ENCODE measurements at regions not wholly inside any gene's neighbourhood (a gene's known extent, or its start where the extent isn't known, plus 50 kb on each side); places are given as distances from the start of the nearest gene placed in this dataset.

- TF ChIP-seq EGR1 (IDR thresholded peaks at IDR 0.05; ENCODE audit: low read depth) (no peak), CTCF (IDR thresholded peaks at IDR 0.05 in 2 of 3, conservative IDR thresholded peaks at IDR 0.05 in 1 of 3; ENCODE audit: borderline replicate concordance in 1 of 3, insufficient read depth in 1 of 3, low read depth in 2 of 3, low read length in 2 of 3) (no peak), JUND (IDR thresholded peaks at IDR 0.05) (no peak), ZNF274 (IDR thresholded peaks at IDR 0.05; ENCODE audit: low read depth, low read length) (no peak), ELF1 (IDR thresholded peaks at IDR 0.05; ENCODE audit: borderline replicate concordance, low read depth) (no peak), ZFX (IDR thresholded peaks at IDR 0.05) (no peak), CEBPB (IDR thresholded peaks at IDR 0.05; ENCODE audit: low read depth) (no peak), TCF7L2 (IDR thresholded peaks at IDR 0.05; ENCODE audit: borderline replicate concordance, extremely low read depth, insufficient read depth, insufficient read length) (no peak), YY1 (IDR thresholded peaks at IDR 0.05; ENCODE audit: extremely low read depth, insufficient replicate concordance, low read depth, low read length) (no peak)
- TF ChIP-seq, protein P1, sequence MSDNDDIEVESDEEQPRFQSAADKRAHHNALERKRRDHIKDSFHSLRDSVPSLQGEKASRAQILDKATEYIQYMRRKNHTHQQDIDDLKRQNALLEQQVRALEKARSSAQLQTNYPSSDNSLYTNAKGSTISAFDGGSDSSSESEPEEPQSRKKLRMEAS (IDR thresholded peaks at IDR 0.05) = no peak
- TF ChIP-seq, protein P2, sequence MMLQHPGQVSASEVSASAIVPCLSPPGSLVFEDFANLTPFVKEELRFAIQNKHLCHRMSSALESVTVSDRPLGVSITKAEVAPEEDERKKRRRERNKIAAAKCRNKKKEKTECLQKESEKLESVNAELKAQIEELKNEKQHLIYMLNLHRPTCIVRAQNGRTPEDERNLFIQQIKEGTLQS (IDR thresholded peaks at IDR 0.05) = no peak
- POLR2A ChIA-PET = no interaction called here
- no peaks in the 10 kb centered on the region for H3K79me2 ChIP-seq (ENCODE audit: insufficient read depth, low read length)
- H3K9me3 ChIP-seq (ENCODE audit: control insufficient read depth in 1 of 2, insufficient read depth in 1 of 2, low read depth in 1 of 2, low read length in 2 of 2) = no peaks in the 10 kb centered on the region
- no peaks in the 10 kb centered on the region for H4K20me1 ChIP-seq (ENCODE audit: insufficient read depth)
- H3K9ac ChIP-seq (ENCODE audit: low read length) = no peak overlapping the region
- intact Hi-C loops (cut with micrococcal nuclease) = no loop called here
- DNase-seq (ENCODE audit: low read depth, low spot score) (no peak), ATAC-seq (no peak)
- H3K4me3 ChIP-seq (replicated peaks in 1 of 2; ENCODE audit: low read depth in 1 of 2, low read length in 2 of 2) = no peak overlapping the region
- no peaks in the 10 kb centered on the region for H3K4me1 ChIP-seq (ENCODE audit: control insufficient read depth in 1 of 2, insufficient read depth in 2 of 2, low read length in 2 of 2)
- no peak overlapping the region for H3K4me2 ChIP-seq (ENCODE audit: low read length)
- RAD21 ChIA-PET (ENCODE audit: low non-redundant PET in 1 of 2, low total read pairs in 2 of 2, uncharacterized antibody in 2 of 2, unreplicated experiment in 2 of 2) = no interaction called here
- no peak overlapping the region for H2AFZ ChIP-seq (ENCODE audit: low read depth, low read length, poor library complexity, severe bottlenecking)
- no peaks in the 10 kb centered on the region for H3K9me2 ChIP-seq (ENCODE audit: insufficient read depth)
- no peaks in the 10 kb centered on the region for H3K36me3 ChIP-seq (ENCODE audit: control insufficient read depth in 1 of 2, insufficient read depth in 2 of 2, low read length in 2 of 2)
- H3K27me3 ChIP-seq (ENCODE audit: insufficient read depth, low read length) = no peaks in the 10 kb centered on the region; the same call in 1 of the 2 replicates
- BruUV-seq (replicated peaks) = no TSS peak
- H3K27ac ChIP-seq (ENCODE audit: low read depth, low read length) = no peak overlapping the region
- CTCF ChIA-PET = no interaction called here
Observed at GRCh38 chr9:75713335-75713734, 177.1 kb upstream of the PCSK5 start.
